Panc1 (cell line): ENCODE measurements at regions not wholly inside any gene's neighbourhood (a gene's known extent, or its start where the extent isn't known, plus 50 kb on each side); places are given as distances from the start of the nearest gene placed in this dataset.

Experiments
- CTCF ChIP-seq: fragments of 450-650 bp; IDR thresholded peaks from 2 replicates; pipeline ENCODE4 v1.5.1; 2017; ENCODE audit warnings: mild to moderate bottlenecking
- SIN3A ChIP-seq: IDR thresholded peaks from 2 replicates; pipeline ENCODE4 v1.6.1; 2012; ENCODE audit warnings: low read depth, mild to moderate bottlenecking, low read length, moderate library complexity, borderline replicate concordance; ENCODE audit not compliant: insufficient read depth

GRCh38 chr2:144154205-144154604 lies 365.7 kb downstream of the ZEB2 start:
- TF ChIP-seq CTCF: no peak
- TF ChIP-seq SIN3A: no peak
